CD1c-positive myeloid dendritic cell (primary cell): ENCODE measurements at regions not wholly inside any gene's neighbourhood (a gene's known extent, or its start where the extent isn't known, plus 50 kb on each side); places are given as distances from the start of the nearest gene placed in this dataset.

Source experiments
- DNase-seq: peaks from one replicate; pipeline ENCODE4 v3.0.0-alpha.2; 2016; ENCODE audit errors: extremely low spot score

DNA sequence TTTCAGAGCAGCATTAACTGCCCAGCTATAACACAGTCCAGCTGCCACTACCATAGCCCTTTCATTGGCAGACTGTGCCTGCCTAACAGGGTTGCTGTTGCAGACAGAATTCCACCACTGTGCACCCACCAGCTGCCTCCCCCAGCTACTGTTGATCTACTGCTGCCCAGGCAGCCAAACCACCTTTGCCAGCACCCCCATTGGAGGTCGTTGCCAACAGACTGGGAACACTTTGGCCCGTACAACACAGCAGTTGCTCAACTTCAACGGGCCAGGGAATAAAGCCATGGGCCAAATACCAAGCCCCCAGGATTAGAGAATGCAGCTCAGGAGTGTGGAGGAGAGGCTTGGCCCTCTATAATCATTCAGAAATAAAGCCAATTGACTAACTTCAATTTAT lies 473.6 kb downstream of the CDH11 start:
- DNase-seq, result no peak

DNA sequence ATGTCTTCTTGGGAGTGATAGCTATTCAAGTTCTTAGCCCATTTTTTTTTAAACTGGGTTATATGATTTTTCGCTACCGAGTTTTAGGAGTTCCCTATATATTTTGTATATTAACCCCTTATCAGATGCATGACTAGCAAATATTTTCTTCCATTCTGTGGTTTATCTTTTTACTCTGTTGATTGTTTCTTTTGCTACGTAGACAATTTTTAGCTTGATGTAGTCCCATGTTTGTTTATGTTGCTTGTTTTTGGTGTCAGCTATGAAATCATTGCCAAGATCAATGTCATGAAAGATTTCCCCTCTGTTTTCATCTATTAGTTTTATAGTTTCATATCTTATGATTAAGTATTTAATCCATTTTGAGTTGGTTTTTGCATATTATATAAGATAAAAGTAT lies 480.5 kb downstream of the CDH11 start:
- no peak for DNase-seq

DNA sequence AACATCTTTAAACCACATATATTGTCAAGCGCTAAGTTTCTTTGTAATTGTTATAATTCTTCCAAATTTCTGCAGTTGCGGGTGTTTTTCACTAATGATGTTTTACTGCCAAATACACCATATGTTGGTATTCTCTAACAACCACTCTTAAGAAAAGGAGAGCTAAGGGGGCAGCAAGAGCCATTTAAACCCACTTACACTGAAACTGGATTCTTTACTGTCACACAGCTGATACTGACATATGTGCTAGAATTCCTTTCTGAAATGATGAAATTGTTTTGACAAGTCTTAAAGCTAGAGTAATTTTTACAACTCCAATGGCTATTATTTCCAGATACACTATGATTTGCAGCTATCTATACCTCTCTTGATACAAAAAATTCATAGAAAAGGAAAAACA lies 483.1 kb downstream of the CDH11 start:
- DNase-seq, result no peak

DNA sequence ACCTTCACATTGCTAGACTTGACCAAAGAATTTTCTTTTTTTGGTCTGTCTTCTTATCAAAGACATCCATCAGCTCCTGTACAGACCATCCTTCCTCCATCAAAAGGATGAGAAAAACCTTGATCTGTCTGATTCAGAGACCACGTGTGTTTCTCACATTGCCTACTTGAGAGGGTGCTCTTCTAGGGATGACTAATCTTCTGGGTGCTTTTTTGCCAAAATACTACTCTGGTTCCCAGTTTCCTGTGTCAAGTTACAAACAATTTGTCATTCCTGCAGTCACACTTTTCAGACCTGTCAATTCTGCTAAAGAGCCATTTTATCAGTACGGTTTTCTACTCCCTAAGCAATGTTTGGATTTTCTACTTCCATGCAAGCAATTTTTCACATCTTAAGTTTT lies 492.2 kb downstream of the CDH11 start:
- no peak for DNase-seq

DNA sequence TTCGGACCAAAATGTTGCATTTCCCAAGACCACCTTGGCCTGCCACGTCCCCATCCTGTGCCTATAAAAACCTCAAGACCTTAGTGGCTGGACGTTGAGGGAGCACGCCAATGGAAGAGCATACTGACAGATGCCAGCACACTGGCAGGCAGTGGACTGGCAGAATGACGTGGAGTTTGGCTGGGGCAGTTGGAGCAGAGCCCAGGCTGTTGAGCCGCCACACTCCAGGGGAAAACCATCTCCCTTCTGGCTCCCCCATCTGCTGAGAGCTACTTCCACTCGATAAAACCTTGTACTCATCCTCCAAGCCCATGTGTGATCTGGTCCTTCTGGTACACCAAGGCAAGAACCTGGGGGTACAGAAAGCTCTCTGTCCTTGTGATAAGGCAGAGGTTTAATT lies 494.1 kb downstream of the CDH11 start:
- DNase-seq, result no peak

DNA sequence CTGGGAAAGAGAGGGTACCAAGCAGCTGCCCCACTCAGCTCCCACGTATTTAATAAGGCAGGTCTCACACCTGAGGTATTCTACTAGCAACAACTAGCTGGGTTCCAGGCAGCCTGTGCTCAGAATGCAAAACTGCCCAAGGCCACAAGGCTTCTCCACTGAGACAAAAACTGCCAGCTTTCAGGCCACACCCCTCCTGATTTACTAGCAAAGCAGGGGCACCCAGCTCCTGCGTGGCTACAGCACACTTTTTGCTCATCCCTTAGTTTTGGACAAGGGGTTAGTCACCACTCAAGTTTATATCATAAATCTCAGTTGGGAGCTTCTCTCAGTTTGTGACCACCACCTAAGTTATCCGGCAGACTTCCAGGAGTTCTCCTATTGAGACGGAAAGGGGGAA lies 494.6 kb downstream of the CDH11 start:
- DNase-seq, result no peak

DNA sequence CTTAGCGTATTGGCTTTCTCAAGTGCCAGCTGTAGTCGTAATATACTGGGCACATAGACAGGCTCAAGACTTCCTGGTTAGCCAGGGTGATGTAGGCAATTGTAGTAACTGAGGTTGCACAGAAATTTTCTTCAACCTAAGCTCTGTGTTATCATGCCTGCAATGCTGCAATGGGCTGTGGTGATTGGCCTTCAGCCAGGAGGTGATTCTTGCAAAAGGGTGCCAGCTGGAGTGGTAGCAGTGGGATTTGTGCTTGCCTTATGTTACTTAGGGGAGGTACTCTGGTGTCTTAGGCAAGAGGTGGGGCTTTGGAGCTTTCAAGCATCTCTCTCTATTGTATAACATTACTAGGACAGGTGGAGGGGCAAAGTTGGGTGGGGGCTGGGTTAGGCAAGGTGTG lies 495.1 kb downstream of the CDH11 start:
- no peak for DNase-seq

DNA sequence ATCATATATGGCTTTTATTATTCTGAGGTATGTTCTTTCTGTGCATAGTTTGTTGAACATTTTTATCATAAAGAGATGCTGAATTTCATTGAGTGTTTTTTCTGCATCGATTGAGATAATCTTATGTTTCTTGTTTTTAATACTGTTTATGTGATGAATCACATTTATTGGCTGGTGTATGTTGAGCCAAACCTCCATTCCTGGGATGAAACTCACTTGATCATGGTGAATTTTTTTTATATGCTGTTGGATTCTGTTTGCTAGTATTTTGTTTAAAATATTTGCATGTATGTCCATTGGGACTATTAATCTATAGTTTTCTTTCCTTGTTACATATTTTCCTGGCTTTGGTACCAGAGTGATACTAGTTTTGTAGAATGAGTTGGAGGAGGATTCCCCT lies 500.2 kb downstream of the CDH11 start:
- DNase-seq, result no peak

DNA sequence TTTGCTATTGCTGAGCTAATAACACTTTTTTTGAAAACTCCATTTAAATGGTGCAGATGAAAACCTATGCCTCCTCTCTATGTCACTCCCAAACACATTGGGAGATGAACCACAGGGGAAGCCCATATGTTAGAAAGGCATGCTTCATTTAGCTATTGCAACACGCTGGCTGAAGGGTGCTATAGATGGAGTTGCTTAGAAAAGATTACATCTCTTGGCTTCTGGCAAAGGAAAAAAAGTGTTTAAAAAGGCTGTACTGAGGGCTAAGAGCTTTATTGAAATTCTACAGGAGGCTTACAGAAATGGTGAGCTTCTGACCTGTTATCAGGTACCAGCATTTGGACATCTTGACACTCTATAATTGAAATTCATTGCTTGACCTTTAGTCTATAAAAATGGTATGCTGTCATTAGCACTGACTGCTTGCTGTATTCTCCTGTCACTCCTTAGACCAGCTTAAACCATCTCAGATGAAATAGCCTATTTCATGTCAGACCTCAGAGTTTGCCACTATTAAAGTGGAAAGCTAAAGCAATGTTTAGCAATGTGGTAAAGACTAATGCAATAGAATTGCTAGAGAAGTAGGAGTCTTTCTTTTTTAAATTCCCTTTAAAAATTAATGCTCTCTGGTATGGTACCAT lies 503.9 kb downstream of the CDH11 start:
- DNase-seq, result no peak

DNA sequence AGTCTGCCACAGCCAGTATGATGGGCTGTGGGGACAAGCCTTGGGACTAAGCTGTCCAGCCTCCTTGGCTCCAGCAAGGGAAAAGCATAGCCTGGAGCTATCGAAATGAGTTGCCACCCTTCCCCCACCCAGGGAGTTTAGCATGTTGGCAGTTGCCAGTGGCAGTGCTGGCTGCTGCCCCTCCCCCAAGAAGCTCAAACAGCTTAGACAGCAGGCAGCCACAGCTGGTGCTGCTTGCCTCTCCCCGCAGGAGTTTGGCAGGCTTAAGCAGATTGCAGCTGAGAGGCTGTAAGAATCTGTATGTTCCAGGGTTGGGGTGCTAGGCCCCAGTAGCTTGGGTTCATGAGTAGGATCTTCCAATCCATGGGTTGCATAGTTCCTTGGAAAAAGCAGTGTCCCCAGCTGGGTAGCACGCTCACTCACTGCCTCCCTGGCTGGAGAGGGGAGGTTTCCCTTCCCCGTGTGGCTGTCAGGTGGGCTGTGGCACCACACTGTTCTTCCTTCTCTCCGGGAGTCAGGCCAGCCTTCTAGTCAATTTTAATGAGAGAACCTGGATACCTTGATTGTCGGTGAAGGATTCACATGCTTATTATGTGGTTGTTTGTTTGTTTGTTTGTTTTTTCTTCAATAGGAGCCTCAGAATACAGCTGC lies 506.1 kb downstream of the CDH11 start:
- DNase-seq, result no peak

DNA sequence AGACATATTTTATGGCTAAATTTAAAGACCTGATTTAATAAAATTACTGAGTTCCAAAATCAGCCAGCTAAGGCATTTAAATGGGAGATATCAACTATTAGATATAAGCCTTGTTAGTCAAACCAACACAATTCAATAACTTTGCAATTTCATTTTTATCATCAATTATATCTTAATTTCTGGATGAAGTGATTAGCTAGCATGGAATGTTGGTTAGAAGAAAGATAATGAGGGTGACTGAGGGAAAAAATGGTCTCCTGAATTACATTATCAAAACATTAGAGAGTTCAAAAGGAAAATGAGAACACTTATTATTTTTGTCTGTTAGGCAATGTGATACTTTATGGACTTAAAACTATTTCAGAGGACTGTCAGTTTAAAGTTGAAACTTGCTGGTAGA lies 525.7 kb downstream of the CDH11 start:
- DNase-seq, result no peak

DNA sequence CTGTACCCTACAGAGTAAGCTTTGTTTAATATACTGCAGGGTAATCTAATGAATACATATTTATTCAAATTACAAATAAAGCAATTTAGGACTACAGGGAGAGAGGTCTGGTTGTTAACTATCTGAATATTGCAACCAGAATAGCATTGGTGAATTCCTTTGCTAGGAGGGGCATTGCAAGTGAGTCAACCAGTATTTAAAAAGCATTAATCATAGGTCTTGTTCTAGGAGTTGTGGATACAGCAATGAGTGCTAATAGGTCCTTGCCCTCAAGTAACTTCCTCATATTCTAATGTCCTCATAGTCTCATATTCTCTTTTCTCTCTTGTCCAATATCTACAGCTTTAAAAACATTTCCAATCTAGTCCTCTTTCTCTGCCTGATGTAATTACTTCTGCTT lies 531.4 kb downstream of the CDH11 start:
- no peak for DNase-seq

DNA sequence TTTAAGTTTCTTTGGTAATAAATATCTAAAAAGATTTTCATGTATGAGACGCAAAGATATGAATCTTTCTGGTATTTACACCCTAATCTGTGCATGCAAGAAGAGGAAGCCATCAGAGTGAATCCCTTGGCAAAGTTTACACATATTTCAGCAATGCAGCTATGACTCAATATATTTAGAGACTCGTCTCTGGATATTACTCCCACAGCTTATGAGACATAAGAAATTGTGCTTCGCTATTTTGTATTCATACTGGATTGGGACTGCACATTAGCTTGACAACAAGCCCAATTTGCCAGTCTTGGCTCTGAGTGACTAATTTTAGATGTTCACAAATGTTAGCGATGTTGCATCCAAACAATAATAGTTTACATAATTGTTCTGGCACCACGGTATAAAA lies 532.0 kb downstream of the CDH11 start:
- no peak for DNase-seq

DNA sequence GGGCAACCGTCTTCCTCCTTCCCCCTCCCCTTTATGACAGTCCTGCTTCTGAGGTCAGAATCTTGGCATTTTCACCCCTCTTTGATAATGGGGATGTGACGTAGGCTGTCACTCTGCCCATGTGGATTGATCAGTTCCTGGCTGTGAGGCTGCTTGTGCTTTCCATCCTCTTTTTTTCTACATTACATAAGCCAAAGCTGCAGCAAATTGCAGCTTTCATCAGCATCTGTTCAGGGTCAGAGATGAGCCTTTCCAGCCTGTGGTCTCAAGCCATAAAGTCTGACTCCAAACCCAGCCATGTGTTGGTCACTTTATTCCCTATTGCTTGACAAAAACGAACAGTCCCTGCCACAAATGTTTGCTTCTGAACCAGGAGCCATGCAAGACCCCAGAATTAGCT lies 535.1 kb downstream of the CDH11 start:
- DNase-seq, result no peak

DNA sequence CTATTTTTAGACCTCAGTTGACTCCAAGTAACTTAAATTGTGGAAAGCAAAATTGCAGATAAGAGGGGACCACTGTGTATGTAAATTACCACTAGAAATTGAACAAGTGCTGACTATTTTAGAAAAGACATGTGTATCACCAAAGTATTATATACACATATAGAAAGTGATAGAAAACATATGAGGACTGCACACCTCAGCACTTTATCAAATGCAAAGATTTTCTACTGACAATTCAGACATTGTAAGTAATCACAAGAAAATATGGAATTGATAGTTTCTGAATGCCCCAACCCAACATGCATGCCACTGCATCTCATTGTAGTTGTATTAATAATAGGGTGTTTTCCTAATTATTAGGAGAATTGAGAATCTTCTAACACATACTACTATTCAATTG lies 536.5 kb downstream of the CDH11 start:
- DNase-seq, result no peak

DNA sequence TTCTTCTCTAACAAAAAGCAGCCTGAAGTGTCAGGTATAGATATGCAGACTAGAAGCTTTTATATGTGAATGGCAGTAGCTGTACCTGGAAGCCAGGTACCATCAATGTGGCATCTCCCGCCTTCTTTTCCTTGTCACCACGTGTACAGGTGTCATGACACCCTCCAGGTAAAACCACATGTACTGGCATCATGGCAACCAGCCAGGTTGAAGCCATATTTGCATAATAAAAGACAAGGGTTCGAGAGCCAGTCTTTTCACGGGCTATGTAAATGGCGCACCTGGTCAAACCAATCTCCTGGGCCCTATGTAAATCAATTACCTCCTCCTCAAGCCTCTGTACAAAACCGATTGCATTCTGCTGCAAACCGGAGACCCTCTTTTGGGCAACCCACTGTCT lies 541.3 kb downstream of the CDH11 start:
- no peak for DNase-seq

DNA sequence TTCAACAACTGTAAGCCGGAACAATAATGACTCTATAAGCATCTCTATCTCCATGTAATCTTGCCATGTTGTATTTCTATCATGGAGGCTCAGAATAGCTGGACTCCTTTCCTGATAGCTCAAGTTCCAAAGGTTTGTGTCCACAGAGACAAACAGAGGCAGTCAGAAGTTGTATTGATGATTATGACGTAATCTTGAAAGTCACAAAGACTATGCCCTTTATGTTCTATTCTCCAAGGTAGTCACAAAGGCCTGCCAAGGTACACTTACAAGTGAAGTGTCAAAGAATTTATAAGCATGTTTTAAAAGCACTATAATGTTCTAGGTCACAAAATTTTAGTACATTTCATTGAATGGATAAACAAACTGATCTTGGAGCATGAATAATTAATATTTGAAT lies 542.2 kb downstream of the CDH11 start:
- DNase-seq, result no peak

DNA sequence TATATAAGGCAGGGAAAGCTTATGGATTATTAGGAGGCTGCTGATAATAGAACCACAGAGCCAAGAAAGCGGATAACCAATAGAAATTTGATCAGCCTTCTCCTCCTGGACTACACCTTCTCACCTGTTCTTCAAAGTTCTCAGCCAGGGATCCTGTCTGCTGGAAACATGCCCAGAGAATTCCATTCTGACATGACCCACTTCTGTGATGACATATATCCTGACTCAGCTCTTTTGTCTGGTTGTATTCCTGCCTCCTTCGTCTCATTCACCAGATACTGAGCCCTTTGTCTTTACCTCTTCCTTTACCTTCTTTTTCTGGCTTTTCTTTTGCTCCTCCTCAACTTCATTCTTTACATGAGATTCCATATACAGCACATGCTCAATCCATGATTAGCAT lies 576.1 kb downstream of the CDH11 start:
- DNase-seq, result no peak

DNA sequence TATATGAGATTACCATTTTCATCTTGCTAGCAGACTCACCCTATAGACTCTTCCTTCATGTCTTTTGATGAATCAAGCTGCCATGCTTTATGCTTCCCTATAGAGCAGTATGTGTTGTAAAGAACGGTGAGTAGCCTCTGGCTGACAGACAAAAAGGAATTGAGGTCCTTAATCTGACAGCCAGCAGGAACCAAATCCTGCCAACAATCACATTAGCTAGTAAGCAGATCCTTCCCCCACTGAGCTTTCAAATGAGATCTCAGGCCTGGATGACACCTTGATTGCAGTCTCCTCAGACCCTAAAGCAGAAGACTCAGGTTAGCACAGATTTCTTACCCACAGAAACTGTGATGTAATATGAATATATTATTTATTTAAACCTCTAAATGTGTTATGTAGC lies 577.0 kb downstream of the CDH11 start:
- DNase-seq, result no peak

DNA sequence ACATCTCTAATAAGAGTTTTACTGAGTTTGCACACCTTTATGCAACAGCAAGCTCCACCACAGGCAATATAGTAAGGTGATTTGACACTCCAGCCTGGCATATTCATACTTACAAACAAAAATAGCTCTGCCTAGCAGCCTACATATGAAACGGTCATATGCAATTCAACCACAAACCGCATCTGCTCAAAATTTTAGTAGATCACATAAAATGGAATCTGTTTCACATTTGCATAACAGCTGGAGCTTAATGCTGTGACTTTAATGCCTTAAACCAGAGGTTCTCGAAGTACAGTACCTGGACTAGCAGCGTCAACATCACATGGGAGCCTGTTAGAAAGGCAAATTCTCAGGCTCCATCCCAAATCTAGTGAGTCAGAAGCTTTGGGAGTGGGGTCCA lies 578.4 kb downstream of the CDH11 start:
- no peak for DNase-seq

DNA sequence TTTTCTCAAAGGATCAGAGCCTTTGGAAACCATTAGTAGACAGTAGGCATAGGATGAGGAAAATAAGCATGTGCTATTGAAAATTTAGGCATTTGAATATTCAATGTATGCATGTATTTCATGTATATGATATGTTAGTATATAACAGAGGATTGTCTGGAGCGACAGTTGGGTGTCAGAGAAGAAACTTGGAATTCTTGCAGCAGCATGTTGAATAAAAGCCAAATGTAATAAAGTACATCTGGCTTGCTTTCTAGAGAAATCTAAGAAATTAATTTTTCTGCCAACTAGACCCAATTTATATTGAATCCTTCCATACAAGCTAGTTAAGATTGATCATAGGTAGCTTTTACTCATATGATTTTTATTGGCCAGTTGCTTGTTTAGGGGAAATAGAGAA lies 578.8 kb downstream of the CDH11 start:
- no peak for DNase-seq

DNA sequence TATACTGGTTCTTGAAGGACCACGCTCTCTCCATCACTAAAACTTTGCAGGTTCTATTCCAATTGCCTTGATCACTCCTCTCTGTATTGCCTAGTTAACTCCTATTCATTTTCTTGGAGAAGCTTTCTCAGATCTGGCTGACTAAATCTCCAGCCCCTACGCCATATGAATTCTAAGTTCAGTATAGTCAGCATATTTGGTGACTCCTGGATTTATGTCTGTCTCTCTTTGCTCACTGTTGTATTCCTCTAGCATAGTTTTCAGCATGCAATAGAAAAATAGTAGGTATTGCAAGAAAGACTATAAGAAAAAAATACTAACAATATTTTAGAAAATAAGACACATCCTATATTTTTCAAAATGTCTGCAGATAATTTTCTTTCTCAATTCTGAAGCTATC lies 579.7 kb downstream of the CDH11 start:
- DNase-seq, result no peak

DNA sequence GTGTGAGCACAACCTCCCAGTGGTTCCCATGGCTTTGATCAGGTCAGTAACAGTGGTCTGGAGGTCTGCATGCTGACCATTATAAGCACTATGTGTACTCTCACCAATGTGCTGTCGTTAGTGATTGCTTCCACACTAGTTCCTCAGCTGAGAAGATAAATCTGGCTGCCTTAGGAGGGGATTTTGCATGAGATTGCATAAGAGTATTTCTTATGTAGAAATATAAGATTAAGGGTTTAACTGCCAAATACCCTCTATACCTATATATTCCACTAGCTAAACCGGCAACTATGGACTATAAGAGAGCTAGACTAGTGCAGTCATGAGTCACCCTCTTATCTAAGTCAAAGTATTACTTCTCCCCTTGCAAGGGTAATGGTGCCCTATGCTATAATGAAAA lies 580.2 kb downstream of the CDH11 start:
- no peak for DNase-seq

DNA sequence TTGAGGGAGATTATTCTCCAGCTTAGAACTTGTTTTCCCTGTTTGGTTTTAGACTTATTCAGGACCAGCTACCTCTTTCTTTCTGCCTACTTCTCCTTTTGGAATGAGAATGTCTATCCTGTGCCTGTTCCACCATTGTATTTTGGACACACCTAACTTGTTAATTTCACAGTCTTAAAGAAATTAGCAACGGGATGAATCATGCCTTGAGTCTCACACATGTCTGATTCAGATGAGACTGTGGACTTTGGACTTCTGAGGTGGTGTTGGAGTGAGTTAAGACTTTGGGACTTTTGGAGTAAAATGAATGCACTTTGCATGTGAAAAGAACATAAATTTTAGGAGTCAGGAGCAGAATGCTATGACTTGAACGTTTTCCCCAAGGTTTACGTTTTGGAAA lies 581.4 kb downstream of the CDH11 start:
- DNase-seq, result no peak
